Stomach (tissue), 4 donors: ENCODE measurements at regions not wholly inside any gene's neighbourhood (a gene's known extent, or its start where the extent isn't known, plus 50 kb on each side); places are given as distances from the start of the nearest gene placed in this dataset.

Source experiments
- EP300 ChIP-seq: sonication (generic); formaldehyde crosslinking; IDR thresholded peaks from one replicate; pipeline ENCODE4 v1.6.1; 2017; ENCODE audit warnings: antibody characterized with exemption
- POLR2A ChIP-seq, 4 donors: fragments of 450-650 bp; IDR thresholded peaks; one replicate each; pipeline ENCODE4 v1.6.1; 2016; ENCODE audit warnings: antibody characterized with exemption in 4 of 4, control low read depth in 2 of 4, mild to moderate bottlenecking in 1 of 4, moderate library complexity in 1 of 4
- POLR2AphosphoS5 ChIP-seq, 3 donors: sonication (generic); formaldehyde crosslinking; IDR thresholded peaks; one replicate each; pipeline ENCODE4 v1.6.1; 2016; ENCODE audit warnings: antibody characterized with exemption in 3 of 3
- TF ChIP-seq, protein P1 (sequence below), 7 experiments: fragments of 450-650 bp in 4 of 7; fragments of 200-600 bp in 3 of 7; sonication (generic) in 3 of 7; IDR thresholded peaks; one replicate each; pipeline ENCODE4 v1.5.1; 2016 to 2019; ENCODE audit warnings: antibody characterized with exemption in 7 of 7, control low read depth in 2 of 7, mild to moderate bottlenecking in 1 of 7

DNA sequence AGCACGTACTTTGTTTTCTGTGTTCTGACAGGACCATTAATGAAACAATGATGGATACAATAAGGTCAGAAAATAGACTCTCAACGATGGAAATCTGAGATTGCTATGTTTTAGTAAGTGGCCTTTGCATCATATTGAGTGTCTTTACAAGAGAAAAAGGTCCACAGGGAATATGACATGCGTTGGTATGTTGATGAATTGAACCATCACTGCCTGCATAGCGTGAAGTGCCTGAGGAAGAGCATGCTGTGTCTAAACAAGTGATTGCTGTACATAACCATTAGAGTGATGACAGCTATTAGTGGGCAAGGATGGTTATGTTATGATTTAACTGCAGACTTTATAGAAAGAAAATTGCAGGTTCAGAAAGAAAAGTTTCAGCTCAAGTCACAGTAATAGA is 623.2 kb downstream of the SLITRK5 start:
- TF ChIP-seq POLR2A (IDR thresholded peaks at IDR 0.05) (no peak), POLR2AphosphoS5 (IDR thresholded peaks at IDR 0.05) (no peak), EP300 (no peak)
- TF ChIP-seq, protein P1, sequence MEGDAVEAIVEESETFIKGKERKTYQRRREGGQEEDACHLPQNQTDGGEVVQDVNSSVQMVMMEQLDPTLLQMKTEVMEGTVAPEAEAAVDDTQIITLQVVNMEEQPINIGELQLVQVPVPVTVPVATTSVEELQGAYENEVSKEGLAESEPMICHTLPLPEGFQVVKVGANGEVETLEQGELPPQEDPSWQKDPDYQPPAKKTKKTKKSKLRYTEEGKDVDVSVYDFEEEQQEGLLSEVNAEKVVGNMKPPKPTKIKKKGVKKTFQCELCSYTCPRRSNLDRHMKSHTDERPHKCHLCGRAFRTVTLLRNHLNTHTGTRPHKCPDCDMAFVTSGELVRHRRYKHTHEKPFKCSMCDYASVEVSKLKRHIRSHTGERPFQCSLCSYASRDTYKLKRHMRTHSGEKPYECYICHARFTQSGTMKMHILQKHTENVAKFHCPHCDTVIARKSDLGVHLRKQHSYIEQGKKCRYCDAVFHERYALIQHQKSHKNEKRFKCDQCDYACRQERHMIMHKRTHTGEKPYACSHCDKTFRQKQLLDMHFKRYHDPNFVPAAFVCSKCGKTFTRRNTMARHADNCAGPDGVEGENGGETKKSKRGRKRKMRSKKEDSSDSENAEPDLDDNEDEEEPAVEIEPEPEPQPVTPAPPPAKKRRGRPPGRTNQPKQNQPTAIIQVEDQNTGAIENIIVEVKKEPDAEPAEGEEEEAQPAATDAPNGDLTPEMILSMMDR (IDR thresholded peaks at IDR 0.05): no peak
